Peyer's patch (tissue), 4 donors: ENCODE measurements at regions not wholly inside any gene's neighbourhood (a gene's known extent, or its start where the extent isn't known, plus 50 kb on each side); places are given as distances from the start of the nearest gene placed in this dataset.

Source experiments
- POLR2A ChIP-seq, 2 donors: fragments of 450-650 bp; IDR thresholded peaks; one replicate each; pipeline ENCODE4 v1.5.1; 2017; ENCODE audit warnings: antibody characterized with exemption in 2 of 2, mild to moderate bottlenecking in 2 of 2, moderate library complexity in 2 of 2
- TF ChIP-seq, protein P1 (sequence below), 6 experiments: fragments of 450-650 bp in 4 of 6; fragments of 200-600 bp in 2 of 6; sonication (generic) in 1 of 6; IDR thresholded peaks; one replicate each; pipeline ENCODE4 v1.5.1; 2017 to 2019; ENCODE audit warnings: antibody characterized with exemption in 6 of 6, mild to moderate bottlenecking in 3 of 6, moderate library complexity in 1 of 6

DNA sequence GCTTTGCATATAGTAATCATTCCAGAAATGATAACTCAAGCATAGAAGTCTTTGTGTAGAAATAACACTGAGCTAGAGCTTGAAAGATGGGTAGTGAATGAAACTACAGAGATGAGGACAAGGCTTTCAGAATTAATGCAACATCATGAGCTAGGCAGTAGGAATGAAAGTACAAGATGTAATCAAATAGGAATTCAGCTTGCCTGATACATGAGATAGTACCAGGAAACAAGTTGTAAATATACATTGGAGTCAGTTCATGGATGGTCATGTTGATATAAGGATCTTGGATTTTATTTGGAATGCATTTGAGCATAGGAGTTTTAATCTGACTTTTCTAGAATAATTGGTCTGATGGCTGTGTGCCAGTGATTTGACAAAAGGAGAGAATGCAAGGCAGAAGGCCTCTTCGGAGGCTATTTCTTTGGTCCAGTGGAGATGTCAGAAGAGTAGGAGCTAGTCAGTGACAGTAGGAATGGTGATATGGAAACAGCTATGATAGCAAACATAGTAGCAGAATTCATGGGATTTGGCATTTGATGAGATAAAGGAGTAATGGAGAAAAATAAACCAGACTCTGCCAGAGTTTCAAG lies 206.4 kb upstream of the PACRGL start:
- TF ChIP-seq, protein P1, sequence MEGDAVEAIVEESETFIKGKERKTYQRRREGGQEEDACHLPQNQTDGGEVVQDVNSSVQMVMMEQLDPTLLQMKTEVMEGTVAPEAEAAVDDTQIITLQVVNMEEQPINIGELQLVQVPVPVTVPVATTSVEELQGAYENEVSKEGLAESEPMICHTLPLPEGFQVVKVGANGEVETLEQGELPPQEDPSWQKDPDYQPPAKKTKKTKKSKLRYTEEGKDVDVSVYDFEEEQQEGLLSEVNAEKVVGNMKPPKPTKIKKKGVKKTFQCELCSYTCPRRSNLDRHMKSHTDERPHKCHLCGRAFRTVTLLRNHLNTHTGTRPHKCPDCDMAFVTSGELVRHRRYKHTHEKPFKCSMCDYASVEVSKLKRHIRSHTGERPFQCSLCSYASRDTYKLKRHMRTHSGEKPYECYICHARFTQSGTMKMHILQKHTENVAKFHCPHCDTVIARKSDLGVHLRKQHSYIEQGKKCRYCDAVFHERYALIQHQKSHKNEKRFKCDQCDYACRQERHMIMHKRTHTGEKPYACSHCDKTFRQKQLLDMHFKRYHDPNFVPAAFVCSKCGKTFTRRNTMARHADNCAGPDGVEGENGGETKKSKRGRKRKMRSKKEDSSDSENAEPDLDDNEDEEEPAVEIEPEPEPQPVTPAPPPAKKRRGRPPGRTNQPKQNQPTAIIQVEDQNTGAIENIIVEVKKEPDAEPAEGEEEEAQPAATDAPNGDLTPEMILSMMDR (IDR thresholded peaks at IDR 0.05), result no peak
- no peak for TF ChIP-seq POLR2A (IDR thresholded peaks at IDR 0.05)
